Loucy (cell line): ENCODE measurements at regions not wholly inside any gene's neighbourhood (a gene's known extent, or its start where the extent isn't known, plus 50 kb on each side); places are given as distances from the start of the nearest gene placed in this dataset.

Source experiments
- H2AFZ ChIP-seq: fragments of 200-600 bp; sonication (generic); 2 replicates; pipeline ENCODE4 v1.6.0; 2016; ENCODE audit warnings: antibody characterized with exemption, mild to moderate bottlenecking, low read length, moderate library complexity
- H3F3A ChIP-seq: fragments of 200-600 bp; 2 replicates; pipeline ENCODE4 v1.6.0; 2016; ENCODE audit warnings: antibody characterized with exemption, low read depth, mild to moderate bottlenecking
- H3K27me3 ChIP-seq: fragments of 200-600 bp; sonication (generic); 2 replicates; pipeline ENCODE4 v1.6.1; 2014; ENCODE audit warnings: low read length, mild to moderate bottlenecking; ENCODE audit not compliant: insufficient read depth, poor library complexity, severe bottlenecking
- H3K36me3 ChIP-seq: fragments of 200-600 bp; sonication (generic); 2 replicates; pipeline ENCODE4 v1.6.1; 2016; ENCODE audit warnings: low read length; ENCODE audit not compliant: insufficient read depth
- H3K4me1 ChIP-seq: fragments of 200-600 bp; sonication (generic); 2 replicates; pipeline ENCODE4 v1.5.1; 2014; ENCODE audit warnings: low read length, mild to moderate bottlenecking; ENCODE audit not compliant: insufficient read depth, poor library complexity, severe bottlenecking
- H3K4me2 ChIP-seq: fragments of 200-600 bp; sonication (generic); 2 replicates; pipeline ENCODE4 v1.6.0; 2014; ENCODE audit warnings: antibody characterized with exemption, low read length, low read depth, mild to moderate bottlenecking; ENCODE audit not compliant: poor library complexity, severe bottlenecking
- H3K4me3 ChIP-seq: fragments of 200-600 bp; sonication (generic); 2 replicates; pipeline ENCODE4 v1.5.1; 2014; ENCODE audit warnings: low read length, mild to moderate bottlenecking, mixed read lengths; ENCODE audit not compliant: poor library complexity, severe bottlenecking
- H3K79me2 ChIP-seq: fragments of 200-600 bp; sonication (generic); 2 replicates; pipeline ENCODE4 v1.6.1; 2014; ENCODE audit warnings: low read length; ENCODE audit not compliant: insufficient read depth
- H3K9ac ChIP-seq: fragments of 200-600 bp; sonication (generic); 2 replicates; pipeline ENCODE4 v1.6.0; 2014; ENCODE audit warnings: mild to moderate bottlenecking, low read depth, low read length, moderate library complexity; ENCODE audit not compliant: poor library complexity, severe bottlenecking
- H3K9me2 ChIP-seq: fragments of 200-600 bp; sonication (generic); replicated peaks from 2 replicates; pipeline ENCODE4 v1.6.1; 2016; ENCODE audit warnings: low read depth, low read length, mixed read lengths
- H3K9me3 ChIP-seq: fragments of 200-600 bp; sonication (generic); 2 replicates; pipeline ENCODE4 v1.6.1; 2014; ENCODE audit warnings: mild to moderate bottlenecking, antibody characterized with exemption, low read length, low read depth; ENCODE audit not compliant: insufficient read depth
- H4K20me1 ChIP-seq: fragments of 200-600 bp; sonication (generic); 2 replicates; pipeline ENCODE4 v1.6.0; 2014; ENCODE audit warnings: antibody characterized with exemption, low read length, mild to moderate bottlenecking; ENCODE audit not compliant: insufficient read depth, poor library complexity, severe bottlenecking
- EZH2phosphoT487 ChIP-seq: fragments of 200-600 bp; IDR thresholded peaks from 2 replicates; pipeline ENCODE4 v1.6.1; 2018; ENCODE audit warnings: antibody characterized with exemption, mild to moderate bottlenecking, moderate library complexity, borderline replicate concordance
- TF ChIP-seq, protein P1 (sequence below): fragments of 200-600 bp; sonication (generic); conservative IDR thresholded peaks from 2 replicates; pipeline ENCODE4 v1.5.1; 2014; ENCODE audit warnings: mild to moderate bottlenecking, antibody characterized with exemption, low read length

DNA sequence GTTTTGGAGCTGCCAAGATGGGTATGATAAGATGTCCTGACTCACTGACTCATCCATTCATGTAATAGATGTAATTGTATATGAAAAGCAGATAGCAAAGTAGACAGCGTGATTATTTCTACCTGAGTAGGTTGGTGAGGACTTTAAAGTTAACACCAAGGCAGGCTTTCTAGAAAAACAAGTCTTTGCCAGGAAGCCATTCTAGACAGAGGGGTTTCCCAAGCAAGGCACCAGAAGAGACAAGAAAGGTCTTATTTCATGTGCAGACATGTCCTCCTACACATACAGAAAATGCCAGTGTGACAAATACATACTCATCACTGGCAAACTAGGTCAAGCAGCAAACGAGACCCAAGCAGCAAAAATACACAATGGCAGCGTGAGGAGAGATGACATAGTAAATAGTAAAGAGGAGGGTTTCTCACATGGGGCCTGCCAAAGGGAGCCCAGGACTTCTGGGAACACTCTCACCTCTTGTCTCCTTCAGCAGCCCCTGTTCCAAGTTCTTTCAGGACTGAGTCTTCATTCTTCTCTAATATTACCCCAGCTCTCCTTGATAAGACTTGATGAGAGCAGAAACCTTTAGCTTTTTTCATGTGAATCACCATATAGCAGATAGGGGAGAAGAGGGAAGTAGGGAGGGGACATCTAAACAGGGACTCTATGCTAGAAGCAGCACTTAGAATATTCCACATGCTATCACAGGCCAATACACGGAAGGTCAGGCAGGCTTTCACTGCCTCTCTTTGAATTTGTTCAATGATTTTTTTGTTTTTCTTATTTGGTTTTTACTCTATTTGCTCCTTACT is 114.6 kb upstream of the ATP1B1 start:
- H3K4me3 ChIP-seq = no peak overlapping the region
- no peak overlapping the region for H3K4me2 ChIP-seq
- no peaks in the 10 kb centered on the region for H3K79me2 ChIP-seq
- H3K9me3 ChIP-seq = no peaks in the 10 kb centered on the region
- no peaks in the 10 kb centered on the region for H3K36me3 ChIP-seq
- no peaks in the 10 kb centered on the region for H3K27me3 ChIP-seq
- H4K20me1 ChIP-seq = no peaks in the 10 kb centered on the region
- H3K4me1 ChIP-seq = no peaks in the 10 kb centered on the region
- H3F3A ChIP-seq = no peaks in the 10 kb centered on the region
- no peaks in the 10 kb centered on the region for H3K9me2 ChIP-seq
- no peak for TF ChIP-seq EZH2phosphoT487
- H3K9ac ChIP-seq = no peak overlapping the region
- H2AFZ ChIP-seq = no peak overlapping the region

DNA sequence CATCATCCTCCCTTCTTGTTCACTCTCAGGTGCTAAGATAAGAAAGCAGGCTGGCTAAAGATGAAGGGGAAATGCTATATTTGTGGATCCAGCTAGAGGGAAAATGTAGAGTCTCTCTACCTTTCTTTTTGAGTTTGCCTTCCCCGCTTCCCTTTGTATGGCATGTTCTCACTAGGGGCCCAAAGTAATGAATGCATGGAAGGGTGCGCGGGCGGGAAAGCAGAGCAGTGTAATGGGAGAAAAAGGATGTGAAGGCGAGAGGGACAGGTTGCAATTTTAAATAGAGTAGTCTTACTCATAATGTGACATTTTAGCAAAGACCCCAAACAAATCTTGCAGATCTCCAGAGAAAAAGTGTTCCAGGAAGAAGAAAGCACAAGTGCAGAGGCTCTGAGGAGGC is 105.1 kb upstream of the ATP1B1 start:
- no peaks in the 10 kb centered on the region for H3K36me3 ChIP-seq
- no peak overlapping the region for H3K4me2 ChIP-seq
- H3K4me1 ChIP-seq = no peaks in the 10 kb centered on the region
- no peak overlapping the region for H2AFZ ChIP-seq
- H4K20me1 ChIP-seq = no peaks in the 10 kb centered on the region
- H3K79me2 ChIP-seq = no peaks in the 10 kb centered on the region
- H3K4me3 ChIP-seq = no peak overlapping the region
- no peaks in the 10 kb centered on the region for H3K27me3 ChIP-seq
- H3F3A ChIP-seq = no peaks in the 10 kb centered on the region
- H3K9me3 ChIP-seq = no peaks in the 10 kb centered on the region
- no peak overlapping the region for H3K9ac ChIP-seq
- no peaks in the 10 kb centered on the region for H3K9me2 ChIP-seq
- TF ChIP-seq, protein P1, sequence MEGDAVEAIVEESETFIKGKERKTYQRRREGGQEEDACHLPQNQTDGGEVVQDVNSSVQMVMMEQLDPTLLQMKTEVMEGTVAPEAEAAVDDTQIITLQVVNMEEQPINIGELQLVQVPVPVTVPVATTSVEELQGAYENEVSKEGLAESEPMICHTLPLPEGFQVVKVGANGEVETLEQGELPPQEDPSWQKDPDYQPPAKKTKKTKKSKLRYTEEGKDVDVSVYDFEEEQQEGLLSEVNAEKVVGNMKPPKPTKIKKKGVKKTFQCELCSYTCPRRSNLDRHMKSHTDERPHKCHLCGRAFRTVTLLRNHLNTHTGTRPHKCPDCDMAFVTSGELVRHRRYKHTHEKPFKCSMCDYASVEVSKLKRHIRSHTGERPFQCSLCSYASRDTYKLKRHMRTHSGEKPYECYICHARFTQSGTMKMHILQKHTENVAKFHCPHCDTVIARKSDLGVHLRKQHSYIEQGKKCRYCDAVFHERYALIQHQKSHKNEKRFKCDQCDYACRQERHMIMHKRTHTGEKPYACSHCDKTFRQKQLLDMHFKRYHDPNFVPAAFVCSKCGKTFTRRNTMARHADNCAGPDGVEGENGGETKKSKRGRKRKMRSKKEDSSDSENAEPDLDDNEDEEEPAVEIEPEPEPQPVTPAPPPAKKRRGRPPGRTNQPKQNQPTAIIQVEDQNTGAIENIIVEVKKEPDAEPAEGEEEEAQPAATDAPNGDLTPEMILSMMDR = no peak

DNA sequence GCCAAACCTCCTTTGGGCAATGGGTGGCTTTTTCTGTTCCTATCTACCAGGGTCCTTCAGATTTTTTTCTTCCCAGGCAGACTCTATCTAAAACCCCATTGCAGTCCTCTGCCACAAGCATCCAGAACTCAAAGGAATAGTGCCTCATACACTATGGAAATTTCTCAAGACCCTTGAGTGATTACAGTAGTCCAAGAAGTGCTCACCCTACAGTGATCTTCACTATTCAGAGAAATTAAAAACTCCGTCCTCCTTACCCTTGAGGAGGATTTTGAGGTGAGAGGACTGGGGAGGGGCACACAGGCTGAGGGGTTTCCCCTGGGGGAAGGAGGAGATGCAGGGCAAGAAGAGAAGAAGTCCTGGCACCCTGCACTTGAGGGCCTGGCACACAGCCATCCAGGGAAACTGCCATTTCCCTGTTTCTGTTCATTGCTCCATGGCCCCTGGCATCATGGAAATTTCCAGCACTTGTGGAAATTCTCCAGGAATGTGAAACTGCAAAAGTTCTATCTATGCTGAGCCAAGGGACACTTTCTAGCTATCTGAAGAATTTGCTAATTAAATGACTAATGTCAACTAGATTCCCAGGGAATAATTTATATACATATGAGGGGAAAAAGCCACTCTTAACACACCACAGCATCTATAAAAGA is 102.5 kb upstream of the ATP1B1 start:
- H3K9me3 ChIP-seq = no peaks in the 10 kb centered on the region
- H3K9ac ChIP-seq = no peak overlapping the region
- TF ChIP-seq, protein P1 = no peak
- no peak for TF ChIP-seq EZH2phosphoT487
- no peaks in the 10 kb centered on the region for H3K36me3 ChIP-seq
- H3K4me2 ChIP-seq = no peak overlapping the region
- H3K79me2 ChIP-seq = no peaks in the 10 kb centered on the region
- no peaks in the 10 kb centered on the region for H3K9me2 ChIP-seq
- H3F3A ChIP-seq = no peaks in the 10 kb centered on the region
- H2AFZ ChIP-seq = no peak overlapping the region
- no peaks in the 10 kb centered on the region for H3K4me1 ChIP-seq
- H3K4me3 ChIP-seq = no peak overlapping the region
- no peaks in the 10 kb centered on the region for H3K27me3 ChIP-seq
- H4K20me1 ChIP-seq = no peaks in the 10 kb centered on the region
